Right atrium auricular region (tissue), 2 donors: ENCODE measurements at regions not wholly inside any gene's neighbourhood (a gene's known extent, or its start where the extent isn't known, plus 50 kb on each side); places are given as distances from the start of the nearest gene placed in this dataset.

Source experiments
- DNase-seq: peaks from one replicate; pipeline ENCODE4 v3.0.0-alpha.2; 2019; ENCODE audit warnings: low spot score
- H3K27ac ChIP-seq, 2 donors: fragments of 200-600 bp; sonication (generic); 1 replicate in 1 of 2; 2 replicates in 1 of 2; pipeline ENCODE4 v1.5.1; 2016 to 2019
- H3K27me3 ChIP-seq, 2 donors: fragments of 200-600 bp; sonication (generic); one replicate each; pipeline versions ENCODE4 v1.5.1 to v1.6.0; 2017 to 2019
- H3K36me3 ChIP-seq: fragments of 200-600 bp; sonication (generic); one replicate; pipeline ENCODE4 v1.5.1; 2016
- H3K4me1 ChIP-seq, 2 donors: fragments of 200-600 bp; sonication (generic); one replicate each; pipeline versions ENCODE4 v1.5.1 to v1.6.0; 2017 to 2019
- H3K4me3 ChIP-seq, 2 donors: fragments of 200-600 bp; sonication (generic); 1 replicate in 1 of 2; 2 replicates in 1 of 2; pipeline ENCODE4 v1.5.1; 2017 to 2019; ENCODE audit warnings: mild to moderate bottlenecking in 1 of 2, moderate library complexity in 1 of 2
- H3K9me3 ChIP-seq, 2 donors: fragments of 200-600 bp; sonication (generic); one replicate each; pipeline ENCODE4 v1.5.1; 2019
- TF ChIP-seq, protein P1 (sequence below), 2 donors: fragments of 200-600 bp; sonication (generic); IDR thresholded peaks; one replicate each; pipeline ENCODE4 v1.5.1; 2019; ENCODE audit warnings: antibody characterized with exemption in 2 of 2

DNA sequence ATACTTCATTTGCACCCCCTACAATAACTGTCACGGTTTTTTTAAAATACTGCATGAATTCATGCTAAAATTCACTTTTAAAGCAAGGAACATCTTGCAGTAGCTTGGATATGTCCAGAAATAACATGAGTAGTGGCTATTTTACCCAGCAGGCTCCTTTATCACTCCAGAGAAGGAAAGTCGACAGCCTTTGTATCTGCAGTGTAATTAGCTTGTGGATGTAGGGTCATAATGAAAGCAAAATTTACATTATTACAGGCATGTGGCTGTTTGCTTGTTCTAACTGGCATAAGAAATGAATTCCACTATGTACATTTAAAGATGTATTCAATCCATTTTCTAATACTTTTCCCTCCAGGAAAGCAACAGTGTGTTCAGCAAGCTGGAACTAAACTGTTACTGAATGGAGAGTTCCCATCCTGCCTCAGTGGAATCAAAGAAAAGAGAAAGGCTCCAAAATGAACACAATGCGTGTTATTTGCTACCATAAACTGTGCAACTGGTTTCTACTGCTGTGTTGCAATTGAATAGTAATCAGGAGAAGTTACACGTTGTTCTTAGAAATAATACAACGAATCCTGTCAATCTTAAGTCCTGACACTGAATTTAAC lies 321.2 kb upstream of the VRK2 start:
- Histone ChIP-seq H3K4me3 (no peak overlapping the region), H3K4me1 (no peaks in the 10 kb centered on the region), H3K27ac (no peak overlapping the region), H3K27me3 (no peaks in the 10 kb centered on the region), H3K36me3 (no peaks in the 10 kb centered on the region), H3K9me3 (no peaks in the 10 kb centered on the region)
- TF ChIP-seq, protein P1, sequence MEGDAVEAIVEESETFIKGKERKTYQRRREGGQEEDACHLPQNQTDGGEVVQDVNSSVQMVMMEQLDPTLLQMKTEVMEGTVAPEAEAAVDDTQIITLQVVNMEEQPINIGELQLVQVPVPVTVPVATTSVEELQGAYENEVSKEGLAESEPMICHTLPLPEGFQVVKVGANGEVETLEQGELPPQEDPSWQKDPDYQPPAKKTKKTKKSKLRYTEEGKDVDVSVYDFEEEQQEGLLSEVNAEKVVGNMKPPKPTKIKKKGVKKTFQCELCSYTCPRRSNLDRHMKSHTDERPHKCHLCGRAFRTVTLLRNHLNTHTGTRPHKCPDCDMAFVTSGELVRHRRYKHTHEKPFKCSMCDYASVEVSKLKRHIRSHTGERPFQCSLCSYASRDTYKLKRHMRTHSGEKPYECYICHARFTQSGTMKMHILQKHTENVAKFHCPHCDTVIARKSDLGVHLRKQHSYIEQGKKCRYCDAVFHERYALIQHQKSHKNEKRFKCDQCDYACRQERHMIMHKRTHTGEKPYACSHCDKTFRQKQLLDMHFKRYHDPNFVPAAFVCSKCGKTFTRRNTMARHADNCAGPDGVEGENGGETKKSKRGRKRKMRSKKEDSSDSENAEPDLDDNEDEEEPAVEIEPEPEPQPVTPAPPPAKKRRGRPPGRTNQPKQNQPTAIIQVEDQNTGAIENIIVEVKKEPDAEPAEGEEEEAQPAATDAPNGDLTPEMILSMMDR (IDR thresholded peaks at IDR 0.05), result no peak
- DNase-seq, result no peak

DNA sequence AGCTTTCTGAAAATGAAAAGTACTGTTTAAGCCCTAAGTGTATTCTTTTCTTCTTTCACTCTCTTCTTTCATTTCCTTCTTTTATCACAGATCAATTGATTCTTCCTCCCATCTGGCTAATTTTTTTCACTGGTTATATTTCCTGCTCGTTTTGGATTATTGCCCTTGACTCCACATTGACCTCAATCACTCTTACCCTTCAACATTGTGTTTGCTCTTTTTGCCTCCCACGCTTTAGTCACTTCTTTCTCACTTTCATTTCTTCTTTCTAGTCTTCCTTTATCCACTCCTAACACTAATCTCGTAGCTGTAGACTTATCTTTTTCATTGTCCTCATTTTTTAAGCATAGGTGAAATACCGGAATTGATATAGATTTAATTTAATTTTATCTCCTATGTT lies 320.3 kb upstream of the VRK2 start:
- Histone ChIP-seq H3K9me3 (no peaks in the 10 kb centered on the region), H3K36me3 (no peaks in the 10 kb centered on the region), H3K27me3 (no peaks in the 10 kb centered on the region), H3K27ac (no peak overlapping the region), H3K4me3 (no peak overlapping the region), H3K4me1 (no peaks in the 10 kb centered on the region)
- DNase-seq, result no peak
- TF ChIP-seq, protein P1 (IDR thresholded peaks at IDR 0.05), result no peak

DNA sequence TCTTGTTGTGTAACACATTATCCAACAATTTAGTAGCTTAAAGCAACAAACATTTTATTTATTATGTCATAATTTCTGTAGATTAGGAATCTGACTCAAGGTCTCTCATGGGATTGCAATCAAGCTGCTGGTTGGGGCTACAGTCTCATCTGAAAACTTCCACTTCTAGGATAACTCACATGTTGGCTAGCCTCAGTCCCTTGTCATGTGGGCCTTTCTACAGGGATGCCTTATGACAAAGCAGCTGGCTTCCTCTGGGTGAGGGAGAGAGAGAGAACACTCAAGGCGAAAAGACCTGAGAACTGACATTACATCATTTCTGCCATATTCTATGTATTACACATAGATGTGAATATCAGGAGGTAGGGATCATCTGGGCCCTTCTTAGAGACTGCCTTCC lies 317.9 kb upstream of the VRK2 start:
- Histone ChIP-seq H3K27me3 (no peaks in the 10 kb centered on the region), H3K27ac (no peak overlapping the region), H3K4me1 (no peaks in the 10 kb centered on the region), H3K36me3 (no peaks in the 10 kb centered on the region), H3K4me3 (no peak overlapping the region), H3K9me3 (no peaks in the 10 kb centered on the region)
- DNase-seq, result no peak
- TF ChIP-seq, protein P1 (IDR thresholded peaks at IDR 0.05), result no peak

DNA sequence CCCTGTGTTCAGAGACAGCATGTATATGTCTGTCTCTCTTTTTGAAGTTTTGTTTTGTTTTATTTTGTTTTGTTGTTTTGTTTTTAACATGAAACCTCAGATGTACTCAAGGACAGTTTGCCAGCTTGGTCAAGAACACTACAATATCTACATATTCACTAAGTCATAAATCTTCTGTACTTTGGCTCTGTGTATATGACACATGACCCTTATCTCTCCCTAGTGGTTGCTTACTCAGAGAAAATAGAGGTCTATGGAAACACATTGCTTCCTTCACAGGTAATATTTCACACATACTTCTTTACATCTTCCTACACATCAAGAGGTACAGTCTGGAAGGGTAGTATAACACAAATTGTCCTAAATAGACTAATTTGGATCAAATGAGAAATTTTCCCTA lies 312.6 kb upstream of the VRK2 start:
- no peaks in the 10 kb centered on the region for H3K36me3 ChIP-seq
- DNase-seq, result no peak
- no peak overlapping the region for H3K4me3 ChIP-seq
- no peaks in the 10 kb centered on the region for H3K27me3 ChIP-seq
- TF ChIP-seq, protein P1 (IDR thresholded peaks at IDR 0.05), result no peak
- H3K4me1 ChIP-seq, result no peaks in the 10 kb centered on the region
- no peak overlapping the region for H3K27ac ChIP-seq
- no peaks in the 10 kb centered on the region for H3K9me3 ChIP-seq

DNA sequence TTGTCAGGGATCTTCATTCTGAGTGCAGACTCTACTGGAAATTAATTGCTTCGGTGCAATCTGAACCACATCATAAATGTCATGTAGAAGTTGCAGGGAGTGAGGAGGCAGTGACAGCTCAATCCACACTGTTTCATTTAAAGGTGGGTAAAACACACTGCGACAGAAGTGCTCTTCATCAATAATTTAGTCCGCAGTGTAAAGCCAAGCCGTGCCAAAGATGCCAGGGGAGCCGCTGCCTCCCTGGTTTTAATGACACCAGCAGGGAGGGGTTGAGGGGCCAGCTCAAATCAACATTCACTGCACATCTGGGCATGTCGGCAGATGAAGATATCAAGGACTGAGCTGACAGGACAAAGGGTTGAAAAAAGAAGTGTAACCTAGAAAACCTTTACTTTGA lies 305.7 kb upstream of the VRK2 start:
- no peak for DNase-seq
- Histone ChIP-seq H3K4me3 (no peak overlapping the region), H3K4me1 (no peaks in the 10 kb centered on the region), H3K36me3 (no peaks in the 10 kb centered on the region), H3K27me3 (no peaks in the 10 kb centered on the region), H3K27ac (no peak overlapping the region), H3K9me3 (no peaks in the 10 kb centered on the region)
- TF ChIP-seq, protein P1 (IDR thresholded peaks at IDR 0.05), result no peak

- Histone ChIP-seq H3K36me3 (no peaks in the 10 kb centered on the region), H3K4me3 (no peak overlapping the region), H3K27me3 (no peaks in the 10 kb centered on the region), H3K27ac (no peak overlapping the region), H3K9me3 (no peaks in the 10 kb centered on the region), H3K4me1 (no peaks in the 10 kb centered on the region)
- DNase-seq, result no peak
- TF ChIP-seq, protein P1 (IDR thresholded peaks at IDR 0.05), result no peak
Observed at GRCh38 chr2:57753636-57754035, 293.0 kb upstream of the VRK2 start.
